ENCODE measurements at regions not wholly inside any gene's neighbourhood (a gene's known extent, or its start where the extent isn't known, plus 50 kb on each side); places are given as distances from the start of the nearest gene placed in this dataset.

DNA sequence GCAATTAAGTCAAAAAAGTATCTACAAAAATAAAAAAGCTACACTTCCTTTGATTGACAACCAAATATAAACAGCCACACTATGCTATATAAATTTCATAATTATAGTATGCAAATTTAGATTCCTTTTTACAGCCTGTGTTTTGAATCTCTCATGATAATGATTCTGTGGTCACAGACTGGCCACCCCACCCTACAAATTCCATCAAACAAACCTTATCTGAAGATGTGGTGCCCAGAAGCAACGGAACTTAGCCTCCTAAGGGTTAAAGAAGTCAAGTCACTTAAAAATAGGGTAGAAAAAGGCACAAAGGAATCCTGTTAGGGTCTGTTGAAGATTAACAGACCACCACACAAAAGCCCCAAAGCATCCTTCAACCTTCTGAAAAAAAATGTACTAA lies 351.8 kb downstream of the INHBA start:
- TF ChIP-seq POLR2AphosphoS5 (IDR thresholded peaks at IDR 0.05) (no peak), POLR2A (IDR thresholded peaks at IDR 0.05) (no peak)
- TF ChIP-seq, protein P1, sequence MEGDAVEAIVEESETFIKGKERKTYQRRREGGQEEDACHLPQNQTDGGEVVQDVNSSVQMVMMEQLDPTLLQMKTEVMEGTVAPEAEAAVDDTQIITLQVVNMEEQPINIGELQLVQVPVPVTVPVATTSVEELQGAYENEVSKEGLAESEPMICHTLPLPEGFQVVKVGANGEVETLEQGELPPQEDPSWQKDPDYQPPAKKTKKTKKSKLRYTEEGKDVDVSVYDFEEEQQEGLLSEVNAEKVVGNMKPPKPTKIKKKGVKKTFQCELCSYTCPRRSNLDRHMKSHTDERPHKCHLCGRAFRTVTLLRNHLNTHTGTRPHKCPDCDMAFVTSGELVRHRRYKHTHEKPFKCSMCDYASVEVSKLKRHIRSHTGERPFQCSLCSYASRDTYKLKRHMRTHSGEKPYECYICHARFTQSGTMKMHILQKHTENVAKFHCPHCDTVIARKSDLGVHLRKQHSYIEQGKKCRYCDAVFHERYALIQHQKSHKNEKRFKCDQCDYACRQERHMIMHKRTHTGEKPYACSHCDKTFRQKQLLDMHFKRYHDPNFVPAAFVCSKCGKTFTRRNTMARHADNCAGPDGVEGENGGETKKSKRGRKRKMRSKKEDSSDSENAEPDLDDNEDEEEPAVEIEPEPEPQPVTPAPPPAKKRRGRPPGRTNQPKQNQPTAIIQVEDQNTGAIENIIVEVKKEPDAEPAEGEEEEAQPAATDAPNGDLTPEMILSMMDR (IDR thresholded peaks at IDR 0.05), result no peak

Data from sigmoid colon (tissue), 4 donors.